OCI-LY7 (cell line): ENCODE measurements at regions not wholly inside any gene's neighbourhood (a gene's known extent, or its start where the extent isn't known, plus 50 kb on each side); places are given as distances from the start of the nearest gene placed in this dataset.

Experiments used
- BruUV-seq: library from RNA; stranded (reverse); fragments of 400-500 nt; replicated peaks from 2 replicates; lab custom pipeline; 2021; lab: Mats Ljungman, UMichigan
- CTCF ChIA-PET: fragments of 300-600 bp; sonication (Branson Sonifier 250); formaldehyde crosslinking; loops from one replicate; lab custom pipeline; 2022; ENCODE audit warnings: antibody characterized with exemption; ENCODE audit not compliant: unreplicated experiment; lab: Charles Lee
- POLR2A ChIA-PET: fragments of 300-600 bp; sonication (Branson Sonifier 250); formaldehyde crosslinking; loops from one replicate; lab custom pipeline; 2022; ENCODE audit warnings: antibody characterized with exemption; lab: Charles Lee
- DNase-seq: peaks from one replicate; pipeline ENCODE4 v3.0.0-alpha.2; 2015; ENCODE audit warnings: low spot score
- H2AFZ ChIP-seq: fragments of 200-600 bp; sonication (generic), shearing (Covaris generic); 2 replicates; pipeline ENCODE4 v1.6.1; 2014; ENCODE audit warnings: mild to moderate bottlenecking, antibody characterized with exemption, low read length, moderate library complexity
- H3K27ac ChIP-seq: fragments of 200-600 bp; sonication (generic); 2 replicates; pipeline ENCODE4 v1.5.1; 2014; ENCODE audit warnings: mixed run types, low read depth, mild to moderate bottlenecking, moderate library complexity, low read length, inconsistent platforms; ENCODE audit not compliant: poor library complexity, severe bottlenecking
- H3K36me3 ChIP-seq: fragments of 200-600 bp; sonication (generic); 2 replicates; pipeline ENCODE4 v1.6.1; 2014; ENCODE audit warnings: mild to moderate bottlenecking, antibody characterized with exemption, low read length, moderate library complexity, mixed read lengths; ENCODE audit not compliant: insufficient read depth
- H3K4me1 ChIP-seq: fragments of 200-600 bp; sonication (generic); 2 replicates; pipeline ENCODE4 v1.5.1; 2014; ENCODE audit warnings: mild to moderate bottlenecking, low read length; ENCODE audit not compliant: insufficient read depth, poor library complexity, severe bottlenecking
- H3K4me2 ChIP-seq: fragments of 200-600 bp; sonication (generic); 2 replicates; pipeline ENCODE4 v1.6.1; 2014; ENCODE audit warnings: mild to moderate bottlenecking, low read length
- H3K4me3 ChIP-seq: fragments of 200-600 bp; sonication (generic); 2 replicates; pipeline ENCODE4 v1.5.1; 2014; ENCODE audit warnings: mild to moderate bottlenecking, low read depth, low read length; ENCODE audit not compliant: poor library complexity, severe bottlenecking
- H3K79me2 ChIP-seq: fragments of 200-600 bp; sonication (generic); 2 replicates; pipeline ENCODE4 v1.6.1; 2016; ENCODE audit warnings: low read depth, mild to moderate bottlenecking, low read length, moderate library complexity, mixed read lengths; ENCODE audit not compliant: insufficient read depth
- H3K9me2 ChIP-seq: fragments of 200-600 bp; sonication (generic); 2 replicates; pipeline ENCODE4 v1.6.1; 2016; ENCODE audit warnings: mild to moderate bottlenecking, low read length, mixed read lengths; ENCODE audit not compliant: insufficient read depth
- H3K9me3 ChIP-seq: fragments of 200-600 bp; sonication (generic); 2 replicates; pipeline ENCODE4 v1.6.1; 2014; ENCODE audit warnings: mild to moderate bottlenecking, mixed run types, low read length, mixed read lengths
- H4K20me1 ChIP-seq: fragments of 200-600 bp; sonication (generic); 2 replicates; pipeline ENCODE4 v1.6.1; 2014; ENCODE audit warnings: mild to moderate bottlenecking, antibody characterized with exemption, low read length, moderate library complexity, mixed read lengths; ENCODE audit not compliant: insufficient read depth
- EZH2phosphoT487 ChIP-seq: fragments of 200-600 bp; sonication (generic); IDR thresholded peaks from 2 replicates; pipeline ENCODE4 v1.6.1; 2018; ENCODE audit warnings: low read depth, borderline replicate concordance, mild to moderate bottlenecking, mixed run types, antibody characterized with exemption, low read length, moderate library complexity, mixed read lengths
- intact Hi-C: fragments of 100-400 bp; cut with micrococcal nuclease; formaldehyde crosslinking; loops from one replicate; pipeline ENCODE4 v1.10.0; 2022; ENCODE audit not compliant: unreplicated experiment
- TF ChIP-seq, protein P1 (sequence below): fragments of 200-600 bp; sonication (generic); conservative IDR thresholded peaks from 2 replicates; pipeline ENCODE4 v1.5.1; 2014; ENCODE audit warnings: mild to moderate bottlenecking, antibody characterized with exemption, low read length, moderate library complexity, mixed read lengths

GRCh38 chr14:39740454-39740853 is 308.2 kb upstream of the FBXO33 start:
- no TSS peak for BruUV-seq
- Histone ChIP-seq H2AFZ (no peak overlapping the region), H3K9me3 (no peaks in the 10 kb centered on the region; the same call in 1 of the 2 replicates), H4K20me1 (no peaks in the 10 kb centered on the region), H3K4me3 (no peak overlapping the region), H3K79me2 (no peaks in the 10 kb centered on the region), H3K36me3 (no peaks in the 10 kb centered on the region), H3K4me2 (no peak overlapping the region), H3K9me2 (no peaks in the 10 kb centered on the region), H3K4me1 (no peaks in the 10 kb centered on the region), H3K27ac (no peak overlapping the region)
- CTCF ChIA-PET, result no interaction called here
- POLR2A ChIA-PET, result interaction anchor here (1.0 kb wide), 1 partner anchor 22 kb away, joined by 4 read pairs; no protein-coding TSS in a partner anchor
- intact Hi-C loops, result no loop called here
- DNase-seq, result no peak
- TF ChIP-seq, protein P1, sequence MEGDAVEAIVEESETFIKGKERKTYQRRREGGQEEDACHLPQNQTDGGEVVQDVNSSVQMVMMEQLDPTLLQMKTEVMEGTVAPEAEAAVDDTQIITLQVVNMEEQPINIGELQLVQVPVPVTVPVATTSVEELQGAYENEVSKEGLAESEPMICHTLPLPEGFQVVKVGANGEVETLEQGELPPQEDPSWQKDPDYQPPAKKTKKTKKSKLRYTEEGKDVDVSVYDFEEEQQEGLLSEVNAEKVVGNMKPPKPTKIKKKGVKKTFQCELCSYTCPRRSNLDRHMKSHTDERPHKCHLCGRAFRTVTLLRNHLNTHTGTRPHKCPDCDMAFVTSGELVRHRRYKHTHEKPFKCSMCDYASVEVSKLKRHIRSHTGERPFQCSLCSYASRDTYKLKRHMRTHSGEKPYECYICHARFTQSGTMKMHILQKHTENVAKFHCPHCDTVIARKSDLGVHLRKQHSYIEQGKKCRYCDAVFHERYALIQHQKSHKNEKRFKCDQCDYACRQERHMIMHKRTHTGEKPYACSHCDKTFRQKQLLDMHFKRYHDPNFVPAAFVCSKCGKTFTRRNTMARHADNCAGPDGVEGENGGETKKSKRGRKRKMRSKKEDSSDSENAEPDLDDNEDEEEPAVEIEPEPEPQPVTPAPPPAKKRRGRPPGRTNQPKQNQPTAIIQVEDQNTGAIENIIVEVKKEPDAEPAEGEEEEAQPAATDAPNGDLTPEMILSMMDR, result no peak
- no peak for TF ChIP-seq EZH2phosphoT487

DNA sequence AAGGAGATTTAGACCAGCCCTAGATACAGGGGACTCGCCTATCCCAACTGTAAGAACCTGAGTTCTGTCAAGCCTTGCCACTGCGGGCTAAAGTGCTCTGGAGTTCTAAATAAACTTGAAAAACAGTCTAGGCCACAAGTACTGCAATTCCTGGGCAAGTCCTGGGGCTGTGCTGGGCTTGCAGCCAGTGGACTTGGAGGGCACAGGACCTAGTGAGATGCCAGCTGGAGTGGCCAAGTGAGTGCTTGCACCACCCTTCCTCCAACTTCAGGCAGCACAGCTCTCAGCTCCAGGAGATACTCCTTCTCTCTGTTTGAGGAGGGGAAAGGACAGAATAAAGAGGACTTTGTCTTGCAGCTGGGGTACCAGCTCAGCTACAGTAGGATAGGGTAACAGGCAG is 307.6 kb upstream of the FBXO33 start:
- Histone ChIP-seq H4K20me1 (no peaks in the 10 kb centered on the region), H2AFZ (no peak overlapping the region), H3K36me3 (no peaks in the 10 kb centered on the region), H3K4me2 (no peak overlapping the region), H3K27ac (no peak overlapping the region), H3K4me3 (no peak overlapping the region), H3K79me2 (no peaks in the 10 kb centered on the region), H3K9me2 (no peaks in the 10 kb centered on the region), H3K9me3 (no peaks in the 10 kb centered on the region; the same call in 1 of the 2 replicates), H3K4me1 (no peaks in the 10 kb centered on the region)
- no TSS peak for BruUV-seq
- no peak for DNase-seq
- ChIA-PET POLR2A (no interaction called here), CTCF (no interaction called here)
- intact Hi-C loops, result no loop called here
- TF ChIP-seq, protein P1, result no peak
- no peak for TF ChIP-seq EZH2phosphoT487

DNA sequence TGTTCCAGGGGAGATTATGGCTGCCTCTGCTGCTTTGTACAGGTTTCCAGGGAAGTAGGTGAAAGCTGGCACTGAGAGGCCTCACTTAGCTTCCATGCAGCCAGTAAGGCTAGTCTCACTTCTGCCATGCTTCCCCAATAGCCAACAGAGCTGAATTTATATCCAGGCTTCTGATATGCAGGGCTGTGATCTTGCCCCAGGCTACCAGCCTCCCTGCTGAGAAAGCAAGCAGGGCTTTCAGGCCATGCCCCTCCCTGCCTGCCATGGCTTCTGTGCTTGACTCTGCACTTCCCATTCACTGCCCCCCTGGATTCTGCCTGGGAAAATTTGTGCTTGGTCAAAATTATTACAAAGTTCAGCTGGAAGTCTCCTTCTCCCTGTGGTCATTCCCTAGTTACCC is 302.1 kb upstream of the FBXO33 start:
- Histone ChIP-seq H4K20me1 (no peaks in the 10 kb centered on the region), H3K36me3 (no peaks in the 10 kb centered on the region), H2AFZ (no peak overlapping the region), H3K4me3 (no peak overlapping the region), H3K4me2 (no peak overlapping the region), H3K9me3 (no peaks in the 10 kb centered on the region; the same call in 1 of the 2 replicates), H3K27ac (no peak overlapping the region), H3K4me1 (no peaks in the 10 kb centered on the region), H3K79me2 (no peaks in the 10 kb centered on the region), H3K9me2 (no peaks in the 10 kb centered on the region)
- intact Hi-C loops, result no loop called here
- no TSS peak for BruUV-seq
- ChIA-PET POLR2A (interaction anchor here (0.9 kb wide), 1 partner anchor 8 kb away, joined by 5 read pairs; no protein-coding TSS in a partner anchor), CTCF (no interaction called here)
- TF ChIP-seq, protein P1, result no peak
- no peak for TF ChIP-seq EZH2phosphoT487
- DNase-seq, result no peak
